ENCODE measurements at regions not wholly inside any gene's neighbourhood (a gene's known extent, or its start where the extent isn't known, plus 50 kb on each side); places are given as distances from the start of the nearest gene placed in this dataset.

- no peak for TF ChIP-seq CTCF (IDR thresholded peaks at IDR 0.05)
- TF ChIP-seq POLR2A (IDR thresholded peaks at IDR 0.05), result no peak
- no peak for TF ChIP-seq POLR2AphosphoS5 (IDR thresholded peaks at IDR 0.05)
Observed at GRCh38 chr1:68287241-68287640, 54.9 kb upstream of the WLS start.

Data from prostate gland (tissue), 2 donors.